Effector CD8-positive, alpha-beta T cell (primary cell): ENCODE measurements at regions not wholly inside any gene's neighbourhood (a gene's known extent, or its start where the extent isn't known, plus 50 kb on each side); places are given as distances from the start of the nearest gene placed in this dataset.
"Not testable (repeated sequence)": the region's sequence is repeated elsewhere in the genome, so short reads cannot be mapped to it uniquely, and the experiment has no call there.

Experiments used
- DNase-seq: peaks from one replicate; lab custom pipeline; 2025; lab: John Stamatoyannopoulos, UW

GRCh38 chr2:180695586-180696401, 284.6 kb upstream of the UBE2E3 start:
- DNase-seq: no peak

DNA sequence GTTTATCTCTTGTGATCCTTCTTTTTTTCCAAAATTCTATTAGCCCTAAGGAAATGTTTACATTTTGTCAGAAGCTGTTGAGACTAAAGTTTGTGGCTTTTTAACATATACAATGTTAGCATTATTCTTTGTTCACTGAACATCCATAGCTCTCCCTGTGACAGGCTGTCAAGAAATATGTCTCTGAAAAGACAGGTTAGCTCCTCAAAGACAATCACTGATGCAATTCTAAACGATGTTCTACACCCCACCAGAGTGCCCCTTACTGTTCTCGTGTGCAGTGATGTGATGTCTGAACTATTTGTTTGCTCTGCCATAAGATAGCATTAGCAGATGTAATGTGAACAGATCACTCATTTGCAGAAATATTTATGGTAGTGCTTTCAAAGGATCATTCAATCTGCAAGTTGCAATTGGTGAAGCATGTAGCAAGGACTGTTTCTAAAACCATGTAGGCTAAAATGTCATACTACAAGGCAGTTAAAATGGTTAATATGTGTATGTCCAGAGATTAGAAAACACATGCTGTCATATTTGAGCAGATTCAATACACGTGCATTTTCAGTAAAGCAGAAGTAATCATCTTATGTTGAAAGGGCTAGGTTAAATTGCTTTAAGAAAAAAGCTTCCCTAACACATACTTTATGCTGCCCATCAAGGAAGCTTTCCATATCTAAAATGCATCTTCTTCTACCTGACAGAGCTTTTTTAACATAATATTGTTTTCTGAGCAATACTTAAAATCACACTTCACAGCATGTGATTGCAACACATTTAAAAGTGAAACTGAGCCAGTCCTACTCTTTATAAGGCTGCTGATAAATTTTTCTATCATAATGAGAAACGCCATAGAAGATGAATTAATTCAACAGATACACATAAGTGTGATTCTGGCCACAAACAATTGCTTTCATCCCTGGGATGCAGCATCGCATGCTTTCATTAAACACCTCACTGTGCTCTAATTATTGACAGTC, 285.7 kb upstream of the UBE2E3 start:
- DNase-seq: no peak

- DNase-seq: no peak
These were observed 288.1 kb upstream of the UBE2E3 start for GRCh38 chr2:180692322-180692721.

DNA sequence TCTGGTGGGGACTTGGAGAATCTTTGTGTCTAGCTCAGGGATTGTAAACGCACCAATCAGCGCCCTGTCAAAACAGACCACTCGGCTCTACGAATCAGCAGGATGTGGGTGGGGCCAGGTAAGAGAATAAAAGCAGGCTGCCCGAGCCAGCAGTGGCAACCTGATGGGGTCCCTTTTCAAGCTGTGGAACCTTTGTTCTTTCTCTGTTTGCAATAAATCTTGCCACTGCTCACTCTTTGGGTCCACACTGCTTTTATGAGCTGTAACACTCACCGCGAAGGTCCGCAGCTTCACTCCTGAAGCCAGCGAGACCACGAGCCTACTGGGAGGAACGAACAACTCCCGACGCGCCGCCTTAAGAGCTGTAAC, 288.6 kb upstream of the UBE2E3 start:
- not testable (repeated sequence) for DNase-seq

- DNase-seq: not testable (repeated sequence)
These were observed 289.1 kb upstream of the UBE2E3 start for GRCh38 chr2:180691186-180691854.

DNA sequence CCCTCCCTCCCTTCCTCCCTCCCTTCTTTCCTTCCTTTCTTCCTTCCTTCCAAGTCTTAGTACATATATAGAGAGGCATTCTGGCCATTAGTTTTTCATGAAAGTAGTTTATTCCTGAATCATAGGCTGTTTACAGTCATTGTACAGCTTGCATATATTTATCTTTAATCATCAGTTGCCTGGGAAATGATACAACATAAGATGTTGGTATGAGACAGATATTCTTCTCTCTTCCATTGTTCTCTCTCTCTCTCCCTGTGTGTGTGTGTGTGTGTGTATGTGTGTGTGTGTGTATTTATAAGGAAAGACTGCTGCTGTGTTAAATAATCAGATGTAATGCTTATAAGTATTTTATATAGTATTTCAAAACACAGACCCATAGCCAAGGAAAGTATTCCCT, 289.8 kb upstream of the UBE2E3 start:
- no peak for DNase-seq

DNA sequence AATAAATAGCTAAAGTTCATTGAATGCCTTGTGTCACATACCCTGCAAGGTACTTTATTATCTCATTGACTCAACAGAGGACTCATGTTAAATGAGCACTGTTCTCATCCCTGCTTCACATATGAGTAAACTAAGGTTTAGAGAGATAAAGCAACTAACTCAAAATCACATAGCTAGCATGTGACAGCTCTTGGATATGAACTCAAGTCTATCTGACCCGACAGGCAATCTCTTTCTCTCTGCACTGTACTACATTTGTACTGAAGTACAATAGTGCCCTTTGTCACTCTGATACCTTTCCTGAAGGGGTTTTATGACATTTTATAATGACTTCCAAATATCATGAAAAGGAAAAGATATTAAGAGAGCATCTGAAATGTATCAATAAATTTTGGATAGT, 297.5 kb upstream of the UBE2E3 start:
- DNase-seq: no peak

DNA sequence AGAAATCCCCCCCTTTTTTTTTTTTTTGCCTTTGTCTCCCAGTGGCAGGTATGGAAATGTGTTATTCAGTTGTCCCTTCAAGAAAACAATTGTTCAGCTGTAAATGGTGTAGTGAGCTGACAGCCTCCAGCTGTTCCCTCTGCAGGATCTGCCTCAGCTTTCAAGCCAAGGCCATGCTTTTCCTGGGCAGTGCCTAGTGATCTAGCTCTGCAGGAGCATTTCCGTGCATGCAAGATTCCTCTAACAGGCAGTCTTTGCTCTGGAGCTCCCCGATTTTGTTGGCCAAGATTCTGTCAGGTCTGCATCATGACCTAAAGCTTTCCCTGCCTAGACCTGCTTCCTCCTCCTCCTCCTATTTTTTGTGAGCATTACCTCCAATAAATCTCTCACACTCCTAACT, 300.7 kb upstream of the UBE2E3 start:
- DNase-seq: no peak

GRCh38 chr2:180678625-180678972, 301.8 kb upstream of the UBE2E3 start:
- no peak for DNase-seq

- DNase-seq: no peak
These were observed 302.3 kb upstream of the UBE2E3 start for GRCh38 chr2:180677930-180678624.

- DNase-seq: no peak
These were observed 303.2 kb upstream of the UBE2E3 start for GRCh38 chr2:180677200-180677599.

DNA sequence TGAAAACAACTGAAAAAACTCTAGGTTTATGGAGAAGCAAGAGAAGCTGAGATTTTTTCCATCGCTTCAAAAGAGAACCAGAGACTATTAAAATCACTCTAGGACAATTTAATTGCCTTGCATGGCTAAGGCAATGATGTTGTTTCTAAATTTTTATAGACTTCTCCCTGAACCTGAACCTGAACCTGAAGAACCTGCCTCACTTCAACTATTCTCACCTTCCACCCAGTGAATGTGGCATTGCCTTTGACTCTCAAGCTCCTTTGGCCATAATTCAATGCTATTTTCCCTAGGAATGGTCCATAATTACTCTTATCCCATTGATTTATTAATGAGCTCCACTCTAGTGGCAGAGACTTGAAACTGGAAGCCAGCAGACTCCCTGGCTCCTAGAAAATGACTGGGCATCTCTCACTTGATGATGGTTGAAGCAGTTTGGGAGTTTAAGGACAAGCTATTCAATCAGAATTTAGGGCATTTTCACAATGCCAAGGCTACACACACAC, 303.8 kb upstream of the UBE2E3 start:
- DNase-seq: no peak

DNA sequence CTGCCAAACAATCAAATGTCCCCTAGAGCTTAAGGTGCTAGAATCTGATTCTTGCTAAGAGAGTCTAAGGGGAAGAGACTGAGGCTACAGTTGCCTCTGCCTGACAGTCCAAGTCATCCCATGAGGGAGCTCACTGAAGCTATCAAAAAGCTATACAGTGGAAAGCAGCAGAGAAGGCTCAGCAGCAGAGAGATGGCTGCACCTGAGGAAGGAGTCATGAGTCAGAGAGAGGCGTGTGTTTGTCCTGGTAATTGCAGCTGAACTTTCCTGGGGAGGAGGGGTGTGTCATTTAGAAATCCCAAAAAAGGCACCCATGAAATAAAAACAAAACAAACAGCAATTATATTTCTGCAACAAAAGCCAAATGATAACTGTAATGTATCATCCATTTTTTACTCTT, 305.2 kb upstream of the UBE2E3 start:
- DNase-seq: no peak

DNA sequence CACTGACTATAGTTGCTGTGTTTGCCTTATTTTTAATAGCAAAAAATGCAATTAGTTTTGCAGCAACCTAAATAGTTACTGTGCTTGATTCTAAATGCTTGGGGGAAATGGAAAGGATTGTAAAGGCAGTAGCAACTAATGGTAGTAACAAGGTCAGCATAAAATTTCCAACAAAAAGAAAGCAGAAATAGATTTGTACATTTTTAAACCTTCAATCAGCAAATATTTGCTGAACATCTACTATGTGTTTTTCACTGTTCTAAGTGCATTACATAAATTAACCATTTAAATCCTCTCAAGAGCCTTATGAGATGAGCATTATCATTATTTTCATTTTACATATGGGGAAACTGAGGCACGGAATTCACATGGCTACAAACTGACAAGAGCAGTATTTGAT, 308.0 kb upstream of the UBE2E3 start:
- no peak for DNase-seq

DNA sequence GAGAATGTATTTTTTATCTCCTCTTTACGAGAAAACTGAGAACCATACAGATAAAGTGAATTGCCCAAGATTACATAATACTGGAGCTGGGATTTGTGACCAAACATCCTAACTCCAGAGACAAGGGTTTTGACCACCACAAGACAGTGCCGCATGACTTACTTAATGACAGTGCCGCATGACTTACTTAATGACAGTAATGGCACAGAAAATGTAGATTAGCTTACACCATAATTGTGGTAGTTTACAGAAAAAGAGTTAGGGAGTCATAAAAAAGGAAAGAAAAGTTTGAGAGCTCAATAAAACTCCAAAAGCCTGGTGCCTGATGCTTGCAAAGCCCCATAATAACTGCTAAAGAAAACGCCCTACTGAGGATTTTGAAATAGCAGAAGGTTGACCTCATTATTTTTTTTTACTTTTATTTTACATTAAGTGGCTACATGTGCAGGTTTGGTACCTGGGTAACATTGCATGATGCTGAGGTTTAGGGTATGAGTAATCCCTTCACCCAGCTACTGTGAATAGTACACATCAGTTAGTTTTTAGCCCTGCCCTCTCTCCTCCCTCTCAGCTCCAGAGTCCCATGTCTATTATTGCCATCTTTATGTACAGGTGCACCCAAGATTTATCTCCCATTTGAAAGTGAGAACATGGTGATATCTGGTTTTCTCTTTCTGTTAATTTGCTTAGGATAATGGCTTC, 310.0 kb upstream of the UBE2E3 start:
- DNase-seq: no peak

- no peak for DNase-seq
These were observed 311.4 kb upstream of the UBE2E3 start for GRCh38 chr2:180669016-180669415.

- DNase-seq: no peak
These were observed 315.9 kb upstream of the UBE2E3 start for GRCh38 chr2:180664507-180664906.

DNA sequence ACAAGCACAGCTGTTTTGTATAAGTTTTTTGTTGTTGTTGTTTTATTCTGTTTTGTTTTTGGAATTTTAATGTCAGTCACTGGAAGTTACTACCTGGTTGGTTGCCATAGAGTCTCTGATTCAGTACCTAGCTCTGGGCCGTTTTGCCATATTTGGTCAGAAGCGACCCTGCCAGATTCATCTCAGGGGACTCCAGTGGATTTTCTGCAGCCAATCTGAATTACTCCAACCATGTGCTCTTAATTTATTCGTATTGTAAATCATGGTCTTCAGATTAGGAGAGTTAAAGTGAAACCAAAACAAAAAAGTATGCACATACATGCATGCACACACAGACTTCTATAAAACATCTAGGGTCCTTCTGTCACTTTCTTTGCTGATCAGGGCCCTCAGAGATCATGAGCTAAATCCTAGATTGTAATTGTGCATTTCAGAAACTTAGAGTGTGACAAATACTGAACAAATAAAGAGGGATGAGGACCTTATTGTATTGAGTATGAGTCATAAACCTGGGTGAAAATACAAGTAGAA, 317.4 kb upstream of the UBE2E3 start:
- DNase-seq: no peak

DNA sequence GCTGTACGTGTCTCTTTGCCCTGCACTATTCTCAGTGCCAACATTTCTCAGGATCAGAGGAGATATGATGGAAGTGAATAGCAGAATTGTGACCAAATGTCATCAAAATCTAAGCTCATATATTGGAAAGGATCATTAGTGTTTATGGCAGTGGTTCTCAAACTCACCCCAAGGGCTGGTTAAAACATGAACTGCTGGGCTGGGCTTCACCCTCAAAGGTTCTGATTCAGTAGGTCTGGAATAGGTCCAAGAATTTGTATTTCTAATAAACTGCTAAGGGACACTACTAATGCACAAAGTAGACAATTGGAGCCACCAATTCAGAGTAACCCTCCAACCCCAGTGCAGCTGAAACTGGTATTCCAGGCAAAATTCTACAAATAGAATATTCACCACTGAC, 317.9 kb upstream of the UBE2E3 start:
- no peak for DNase-seq

DNA sequence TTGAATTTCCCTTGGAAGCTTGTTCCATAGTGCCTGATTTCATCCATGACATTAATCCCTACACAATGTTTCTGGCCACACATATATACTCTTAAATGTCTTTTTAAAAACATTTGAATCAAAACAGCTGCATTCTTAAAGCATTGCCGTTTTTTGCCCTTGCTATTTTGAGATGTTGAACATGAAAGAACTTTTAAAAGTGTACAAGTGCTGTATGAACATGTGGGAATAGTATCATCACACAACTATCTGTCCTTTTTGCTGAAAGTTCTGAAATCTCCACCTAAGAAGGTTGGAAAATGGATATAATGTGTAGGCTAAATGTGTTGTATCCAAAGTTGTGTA, 318.7 kb upstream of the UBE2E3 start:
- DNase-seq: no peak
